ENCODE measurements at regions not wholly inside any gene's neighbourhood (a gene's known extent, or its start where the extent isn't known, plus 50 kb on each side); places are given as distances from the start of the nearest gene placed in this dataset.

DNA sequence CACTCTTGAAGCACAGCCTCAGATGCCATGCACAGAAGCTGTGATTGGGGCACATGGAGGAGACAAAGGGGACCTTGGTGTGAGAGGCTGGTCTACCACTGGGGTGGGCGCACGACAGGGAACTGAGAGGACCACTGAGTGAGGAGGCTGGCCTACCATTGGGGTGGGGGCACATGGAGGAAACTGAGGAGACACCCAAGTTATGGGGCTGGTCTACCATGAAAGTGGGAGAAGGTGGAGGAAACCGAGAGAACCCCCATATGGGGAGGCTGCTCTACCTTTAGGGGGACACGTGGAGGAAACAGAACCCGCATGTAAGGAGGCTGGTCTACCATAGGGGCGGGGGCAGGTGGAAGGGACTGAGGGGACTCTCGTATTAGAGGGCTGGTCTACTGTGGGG lies 153.4 kb downstream of the FBLN2 start:
- TF ChIP-seq, protein P1, sequence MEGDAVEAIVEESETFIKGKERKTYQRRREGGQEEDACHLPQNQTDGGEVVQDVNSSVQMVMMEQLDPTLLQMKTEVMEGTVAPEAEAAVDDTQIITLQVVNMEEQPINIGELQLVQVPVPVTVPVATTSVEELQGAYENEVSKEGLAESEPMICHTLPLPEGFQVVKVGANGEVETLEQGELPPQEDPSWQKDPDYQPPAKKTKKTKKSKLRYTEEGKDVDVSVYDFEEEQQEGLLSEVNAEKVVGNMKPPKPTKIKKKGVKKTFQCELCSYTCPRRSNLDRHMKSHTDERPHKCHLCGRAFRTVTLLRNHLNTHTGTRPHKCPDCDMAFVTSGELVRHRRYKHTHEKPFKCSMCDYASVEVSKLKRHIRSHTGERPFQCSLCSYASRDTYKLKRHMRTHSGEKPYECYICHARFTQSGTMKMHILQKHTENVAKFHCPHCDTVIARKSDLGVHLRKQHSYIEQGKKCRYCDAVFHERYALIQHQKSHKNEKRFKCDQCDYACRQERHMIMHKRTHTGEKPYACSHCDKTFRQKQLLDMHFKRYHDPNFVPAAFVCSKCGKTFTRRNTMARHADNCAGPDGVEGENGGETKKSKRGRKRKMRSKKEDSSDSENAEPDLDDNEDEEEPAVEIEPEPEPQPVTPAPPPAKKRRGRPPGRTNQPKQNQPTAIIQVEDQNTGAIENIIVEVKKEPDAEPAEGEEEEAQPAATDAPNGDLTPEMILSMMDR (IDR thresholded peaks at IDR 0.05) = no peak
- no peak for TF ChIP-seq POLR2AphosphoS5 (IDR thresholded peaks at IDR 0.05)
- no peak for TF ChIP-seq POLR2A (IDR thresholded peaks at IDR 0.05)

All from prostate gland (tissue), 2 donors.